ENCODE measurements at regions not wholly inside any gene's neighbourhood (a gene's known extent, or its start where the extent isn't known, plus 50 kb on each side); places are given as distances from the start of the nearest gene placed in this dataset.

DNA sequence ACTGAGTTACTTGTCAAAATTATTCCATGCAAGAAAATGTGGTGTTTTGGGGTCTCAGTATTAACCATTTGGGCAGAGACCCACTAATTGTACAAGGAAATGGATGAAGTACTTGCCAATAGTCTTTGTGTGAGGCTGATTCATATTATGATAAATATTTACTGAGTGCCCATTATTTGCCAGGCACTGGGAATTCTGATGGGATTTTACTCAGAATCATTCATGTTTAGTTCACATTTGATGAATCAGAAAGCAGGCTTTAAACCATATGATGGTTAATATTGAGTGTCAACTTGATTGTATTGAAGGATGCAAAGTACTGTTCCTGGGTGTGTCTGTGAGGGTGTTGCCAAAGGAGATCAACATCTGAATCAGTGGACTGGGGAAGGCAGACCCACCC, 66.2 kb upstream of the SOX21 start:
- DNase-seq (ENCODE audit: low spot score) (no peak), ATAC-seq (no peak)
- H3K4me1 Mint-ChIP-seq (ENCODE audit: low read depth in 2 of 2), result no peaks in the 10 kb centered on the region
- H3K27ac Mint-ChIP-seq, result no peak overlapping the region
- no peaks in the 10 kb centered on the region for H3K36me3 Mint-ChIP-seq
- H3K9me3 Mint-ChIP-seq, result no peaks in the 10 kb centered on the region
- H3K4me3 Mint-ChIP-seq, result no peak overlapping the region
- no peaks in the 10 kb centered on the region for H3K27me3 Mint-ChIP-seq

DNA sequence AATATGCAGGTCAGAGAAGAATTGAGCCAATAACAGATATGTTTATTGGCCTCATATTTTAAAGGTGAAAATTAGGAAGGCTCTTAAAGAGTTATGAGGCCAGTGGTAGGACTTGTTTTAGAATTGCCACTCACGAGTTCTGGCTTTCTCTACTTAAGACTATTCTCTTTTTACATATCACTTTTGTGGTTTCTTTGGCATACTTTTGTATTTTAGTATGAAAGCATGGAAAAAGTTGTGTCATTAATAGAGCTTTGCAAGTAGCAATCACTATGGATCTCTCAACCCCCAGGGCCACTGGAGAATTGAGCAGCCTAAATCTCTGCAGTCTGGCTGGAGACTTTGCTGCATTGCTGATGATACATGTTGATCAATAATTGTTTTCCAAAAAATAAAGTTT, 64.6 kb upstream of the SOX21 start:
- Mint-ChIP-seq H3K36me3 (no peaks in the 10 kb centered on the region), H3K27ac (no peak overlapping the region), H3K9me3 (no peaks in the 10 kb centered on the region), H3K4me3 (no peak overlapping the region), H3K4me1 (ENCODE audit: low read depth in 2 of 2) (no peaks in the 10 kb centered on the region), H3K27me3 (no peaks in the 10 kb centered on the region)
- ATAC-seq (no peak), DNase-seq (ENCODE audit: low spot score) (no peak)

DNA sequence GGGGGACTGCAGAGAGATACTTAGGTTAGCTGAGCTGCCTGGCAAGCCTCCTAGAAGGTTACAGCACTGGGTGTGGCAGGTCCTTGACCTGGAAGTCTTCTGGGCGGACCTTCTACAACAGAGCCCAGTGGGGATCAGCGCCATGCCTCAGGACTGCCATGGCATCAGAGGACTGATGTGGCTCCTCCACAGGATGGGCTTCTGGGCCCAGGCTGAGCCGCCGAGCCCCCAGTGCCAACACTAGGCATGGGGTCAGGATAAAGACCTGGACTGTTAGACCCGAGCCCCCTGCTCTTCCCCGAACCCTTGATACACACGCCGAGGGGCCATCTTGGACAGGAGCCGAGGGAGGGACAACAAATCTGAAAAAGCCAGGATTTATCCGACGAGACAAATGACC, 64.0 kb upstream of the SOX21 start:
- Mint-ChIP-seq H3K4me1 (ENCODE audit: low read depth in 2 of 2) (no peaks in the 10 kb centered on the region), H3K27me3 (no peaks in the 10 kb centered on the region), H3K4me3 (no peak overlapping the region), H3K9me3 (no peaks in the 10 kb centered on the region), H3K36me3 (no peaks in the 10 kb centered on the region), H3K27ac (no peak overlapping the region)
- ATAC-seq, result peak in 1 of 2 donors; percentile 20
- DNase-seq (ENCODE audit: low spot score), result no peak

DNA sequence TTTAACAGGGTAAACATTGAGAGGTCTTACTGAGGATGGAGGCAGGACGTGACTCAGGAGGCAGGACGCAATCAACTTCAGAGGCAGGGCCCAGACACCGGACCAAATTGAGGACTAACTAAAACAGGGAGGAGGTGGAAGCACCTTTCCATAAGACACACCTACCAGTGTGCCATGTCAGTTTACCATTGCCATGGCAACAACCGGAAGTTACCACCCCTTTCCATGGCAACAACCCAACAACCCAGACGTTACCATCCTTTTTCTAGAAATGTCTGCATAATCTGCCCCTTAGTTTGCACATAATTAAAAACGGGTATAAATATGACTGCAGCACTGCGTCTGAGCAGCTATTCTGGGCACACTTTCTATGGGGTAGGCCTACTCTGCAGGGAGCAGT, 53.5 kb upstream of the SOX21 start:
- no peaks in the 10 kb centered on the region for H3K4me1 Mint-ChIP-seq (ENCODE audit: low read depth in 2 of 2)
- H3K27me3 Mint-ChIP-seq, result peaks cover 2 to 23% of the 10 kb centered on the region in 2 donors
- H3K36me3 Mint-ChIP-seq, result no peaks in the 10 kb centered on the region
- DNase-seq (ENCODE audit: low spot score) (no peak), ATAC-seq (no peak)
- H3K27ac Mint-ChIP-seq, result no peak overlapping the region
- peaks cover 9% of the 10 kb centered on the region for H3K9me3 Mint-ChIP-seq
- no peak overlapping the region for H3K4me3 Mint-ChIP-seq

DNA sequence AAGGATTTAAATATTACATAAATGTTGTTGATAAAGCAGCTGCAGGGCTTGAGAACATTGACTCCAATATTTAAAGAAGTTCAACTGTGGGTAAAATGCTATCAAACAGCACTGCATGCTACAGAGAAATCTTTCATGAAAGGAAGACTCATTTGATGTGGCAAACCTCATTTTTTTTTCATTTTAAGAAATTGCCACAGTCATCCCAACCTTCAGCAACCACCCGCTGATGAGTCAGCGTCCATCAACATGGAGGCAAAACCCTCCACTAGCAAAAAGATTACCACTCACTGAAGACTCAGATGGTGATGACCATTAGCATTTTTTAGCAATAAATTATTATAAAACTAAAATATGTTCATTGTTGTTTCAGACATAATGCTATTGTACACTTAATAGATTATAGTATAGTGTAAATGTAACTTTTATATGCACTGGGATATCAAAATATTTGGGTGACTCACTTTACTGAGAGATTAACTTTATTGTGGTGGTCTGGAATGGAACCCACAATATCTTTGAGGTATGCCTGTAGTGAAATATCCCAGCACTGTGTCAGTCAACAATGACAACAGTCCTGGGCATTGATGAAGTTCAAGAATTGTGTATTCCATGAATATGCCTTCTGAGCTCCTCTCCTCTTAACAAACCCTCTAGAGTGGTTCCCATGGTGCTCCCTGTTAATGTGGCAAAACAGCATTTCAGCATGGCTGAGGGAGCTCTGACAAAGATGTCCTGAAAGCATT, 52.4 kb upstream of the SOX21 start:
- no peaks in the 10 kb centered on the region for H3K36me3 Mint-ChIP-seq
- ATAC-seq (no peak), DNase-seq (ENCODE audit: low spot score) (no peak)
- peaks cover 9% of the 10 kb centered on the region for H3K9me3 Mint-ChIP-seq
- peaks cover 2 to 28% of the 10 kb centered on the region in 2 donors for H3K27me3 Mint-ChIP-seq
- H3K27ac Mint-ChIP-seq, result no peak overlapping the region
- H3K4me1 Mint-ChIP-seq (ENCODE audit: low read depth in 2 of 2), result no peaks in the 10 kb centered on the region
- H3K4me3 Mint-ChIP-seq, result no peak overlapping the region
